ENCODE measurements at regions not wholly inside any gene's neighbourhood (a gene's known extent, or its start where the extent isn't known, plus 50 kb on each side); places are given as distances from the start of the nearest gene placed in this dataset.
"Not testable (repeated sequence)": the region's sequence is repeated elsewhere in the genome, so short reads cannot be mapped to it uniquely, and the experiment has no call there.

DNA sequence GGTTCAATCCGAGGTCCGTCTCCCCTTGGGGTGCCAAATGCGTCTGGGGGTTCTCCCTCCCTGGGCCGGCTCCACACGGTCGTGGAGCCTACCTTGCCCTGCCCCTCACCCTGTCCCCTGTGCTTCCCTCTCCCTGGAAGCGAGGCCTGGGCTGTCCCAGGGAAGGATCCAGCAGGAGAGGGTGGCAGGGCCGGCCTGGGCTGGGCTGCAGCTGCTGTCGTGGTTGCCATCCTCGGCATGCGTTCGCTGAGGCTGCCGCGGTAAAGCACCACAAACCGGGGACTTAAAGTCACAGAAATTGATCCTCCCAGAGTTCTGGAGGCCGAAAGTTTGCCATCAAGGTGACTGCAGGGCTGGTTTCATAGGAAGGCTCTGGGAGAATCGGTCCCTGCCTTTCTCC lies 123.0 kb upstream of the TMPRSS2 start:
- no peak for DNase-seq

DNA sequence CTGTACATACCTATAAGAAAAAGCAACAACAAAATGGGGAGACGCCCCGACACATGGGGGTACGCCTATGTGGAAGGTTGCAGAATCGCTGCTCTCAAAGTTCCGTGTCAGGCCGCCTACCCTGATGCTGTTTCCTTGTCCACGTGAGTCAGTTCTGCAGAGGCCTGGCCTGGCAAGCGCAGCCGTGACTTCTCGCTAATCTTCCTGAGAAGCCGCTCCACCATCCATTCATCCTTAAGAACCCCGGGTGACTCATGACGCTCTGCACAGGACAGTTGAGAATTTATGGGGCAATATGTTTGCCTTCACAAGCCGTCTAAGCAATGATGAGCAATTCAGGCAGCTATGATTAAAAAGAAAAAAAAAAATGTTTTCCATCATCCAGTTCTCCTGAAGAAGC lies 122.3 kb upstream of the TMPRSS2 start:
- no peak for DNase-seq

DNA sequence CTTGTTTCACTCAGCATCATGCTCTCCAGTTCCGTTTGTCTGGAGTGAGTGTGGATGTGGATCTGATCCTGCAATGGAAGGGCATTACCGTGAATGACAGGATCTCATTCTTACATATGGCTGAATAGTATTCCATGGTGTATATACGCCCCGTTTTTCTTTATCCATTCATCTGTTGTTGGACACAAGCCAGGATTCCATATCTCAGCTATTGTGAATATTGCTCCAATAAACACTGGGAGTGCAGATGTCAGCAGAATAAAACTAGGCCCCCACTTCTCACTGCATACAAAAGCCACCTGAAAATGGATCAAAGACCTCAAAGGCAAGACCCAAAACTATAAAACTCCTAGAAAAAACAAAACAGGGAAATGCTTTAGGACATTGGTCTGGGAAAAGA lies 120.3 kb upstream of the TMPRSS2 start:
- DNase-seq, result no peak

DNA sequence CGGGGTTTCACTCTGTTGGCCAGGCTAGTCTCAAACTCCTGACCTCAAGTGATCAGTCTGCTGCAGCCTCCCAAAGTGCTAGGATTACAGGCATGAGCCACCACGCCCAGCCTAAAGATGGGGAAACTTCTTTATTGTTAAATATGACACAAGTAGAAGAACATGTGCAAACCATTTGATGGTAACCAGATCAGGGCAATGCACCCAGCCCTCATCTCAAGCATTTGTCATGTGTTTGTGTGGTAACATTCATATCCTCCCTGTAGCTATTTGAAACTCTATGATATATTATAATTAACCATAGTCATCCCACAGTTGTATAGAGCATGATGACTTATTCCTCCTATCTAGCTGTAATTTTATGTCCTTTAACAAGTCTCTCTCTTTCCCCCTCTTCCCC lies 119.5 kb upstream of the TMPRSS2 start:
- DNase-seq, result no peak

DNA sequence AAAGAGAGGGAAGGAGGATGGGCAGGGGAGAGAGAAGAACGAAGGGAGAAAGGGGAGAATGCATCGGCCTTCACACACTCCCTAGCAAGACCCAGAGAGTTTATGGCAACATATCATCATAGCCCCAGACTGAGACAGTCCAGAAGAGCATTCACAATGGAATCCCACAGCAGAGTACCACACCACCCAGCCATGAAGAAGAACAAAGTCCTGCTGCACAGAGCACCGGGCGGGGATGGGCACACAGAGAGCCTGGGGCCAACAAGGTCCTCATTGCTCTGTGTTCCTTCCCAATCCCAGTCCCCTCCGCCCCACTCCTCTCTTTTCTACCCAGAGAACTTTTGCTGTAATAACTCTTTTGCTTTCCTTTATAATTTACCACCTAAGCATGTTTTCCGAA lies 118.1 kb upstream of the TMPRSS2 start:
- no peak for DNase-seq

DNA sequence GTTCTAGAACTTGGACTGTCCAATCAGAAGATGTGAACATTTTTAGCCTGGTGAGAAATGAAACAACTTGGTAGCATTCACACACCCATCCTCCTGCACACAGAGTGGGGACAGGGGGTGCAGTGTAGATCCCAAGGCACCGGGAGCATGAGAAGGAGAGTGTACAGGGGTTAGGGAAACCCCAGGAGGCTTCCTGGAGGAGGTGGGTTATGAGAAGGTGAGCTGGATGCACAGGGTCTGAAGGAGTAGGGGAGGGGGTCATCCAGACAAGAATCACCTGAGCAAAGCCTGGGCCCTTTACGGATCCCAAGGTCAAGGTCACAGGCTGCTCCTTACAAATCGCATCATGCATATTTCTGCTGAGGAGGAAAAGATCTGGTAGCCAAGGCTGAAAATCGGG lies 117.5 kb upstream of the TMPRSS2 start:
- DNase-seq, result no peak

DNA sequence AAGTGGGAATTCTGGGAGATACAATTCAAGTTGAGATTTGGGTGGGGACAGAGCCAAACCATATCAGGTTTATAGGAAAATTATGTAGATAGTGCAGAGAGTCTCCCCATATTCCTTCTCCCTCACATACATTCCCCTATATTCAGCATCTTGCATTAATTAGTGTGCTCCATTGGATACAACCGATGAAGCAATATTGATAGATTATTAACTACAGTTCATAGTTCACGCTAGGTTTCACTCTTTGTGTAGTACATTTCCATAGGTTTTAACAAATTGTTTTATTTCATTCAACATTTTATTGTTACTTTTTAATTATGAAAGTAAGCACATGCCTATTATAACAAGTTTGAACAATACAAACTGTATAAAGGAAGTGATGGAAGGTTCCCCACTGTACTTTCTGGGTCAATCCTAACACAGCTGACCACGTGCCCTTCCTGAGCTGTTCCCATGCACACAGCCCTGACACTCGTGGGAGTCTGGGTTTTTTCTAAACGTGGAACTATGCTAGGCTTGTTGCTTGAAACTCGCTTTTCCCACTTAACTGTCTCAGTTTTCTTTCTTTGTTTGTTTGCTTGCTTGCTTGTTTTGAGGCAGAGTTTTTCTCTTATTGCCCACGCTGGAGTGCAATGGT lies 116.8 kb upstream of the TMPRSS2 start:
- no peak for DNase-seq

DNA sequence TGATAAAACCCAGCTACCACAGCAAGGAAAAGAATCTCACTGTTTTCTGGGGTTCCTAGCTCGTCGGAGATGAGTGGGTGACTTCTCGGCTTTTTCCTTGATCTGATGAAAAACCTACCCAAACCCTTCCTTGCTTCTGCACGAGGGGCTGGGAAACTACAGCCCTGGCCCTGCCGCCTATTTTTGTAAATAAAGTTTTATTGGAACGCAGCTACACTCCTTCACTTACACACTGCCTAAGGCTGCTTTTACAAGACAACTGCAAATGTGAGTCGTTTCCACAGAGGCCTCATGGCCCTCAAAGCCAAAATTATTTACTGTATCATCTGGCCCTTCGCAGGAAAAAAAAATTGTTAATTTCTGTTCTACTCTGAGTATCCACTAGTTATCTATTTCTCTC lies 116.0 kb upstream of the TMPRSS2 start:
- DNase-seq, result no peak

DNA sequence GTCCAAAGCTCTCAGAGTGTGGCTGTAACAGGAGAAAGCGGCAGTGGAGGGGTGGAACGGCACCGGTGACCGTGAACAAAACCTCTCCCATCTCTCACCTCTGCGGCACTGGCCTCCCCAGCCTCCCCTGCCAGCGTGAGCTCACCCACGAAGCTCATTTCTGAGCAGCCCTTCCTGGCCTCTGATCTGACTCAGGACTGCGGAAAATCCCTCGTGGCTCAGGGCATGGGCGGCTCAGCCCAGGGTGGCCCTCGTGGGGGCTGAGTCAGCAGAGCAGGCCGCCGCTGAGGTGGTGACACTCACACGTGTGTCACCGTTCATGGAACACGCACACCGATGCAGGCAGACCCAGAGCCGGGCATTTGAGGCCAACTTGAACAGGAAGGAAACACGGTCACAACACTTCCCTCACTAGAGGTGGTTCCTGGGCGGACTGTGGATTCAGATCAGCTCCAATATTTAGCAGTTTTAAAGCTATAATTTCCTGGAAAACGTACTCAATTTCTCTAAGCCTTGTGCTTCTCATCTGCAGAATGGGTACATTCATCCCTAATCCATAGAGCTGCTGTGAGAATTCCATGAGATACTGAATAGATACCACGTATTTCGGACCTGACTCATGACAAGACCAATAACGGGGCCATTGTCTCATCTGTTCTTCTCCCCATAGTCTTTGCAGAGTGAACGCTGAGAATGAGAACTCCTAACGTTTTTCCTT lies 115.0 kb upstream of the TMPRSS2 start:
- peak; percentile 69 for DNase-seq

DNA sequence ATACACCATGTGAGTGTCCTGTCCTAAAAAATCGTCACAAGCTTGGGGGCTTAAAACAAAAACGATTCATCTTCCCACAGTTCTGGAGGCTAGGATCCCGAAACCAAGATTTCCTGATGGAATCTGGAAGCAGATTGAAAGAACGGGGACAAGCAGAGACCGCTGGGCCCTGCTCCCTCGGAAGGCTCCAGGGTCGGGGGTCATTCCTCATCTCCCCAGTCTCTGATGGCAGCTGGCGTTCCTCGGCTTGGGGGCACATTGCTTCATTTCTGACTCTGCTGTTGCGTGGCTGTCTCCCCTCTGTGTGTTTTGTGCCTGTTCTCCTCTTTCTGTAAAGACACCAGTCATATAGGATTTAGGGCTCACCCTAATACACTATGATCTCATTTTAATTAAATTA lies 114.2 kb upstream of the TMPRSS2 start:
- no peak for DNase-seq

DNA sequence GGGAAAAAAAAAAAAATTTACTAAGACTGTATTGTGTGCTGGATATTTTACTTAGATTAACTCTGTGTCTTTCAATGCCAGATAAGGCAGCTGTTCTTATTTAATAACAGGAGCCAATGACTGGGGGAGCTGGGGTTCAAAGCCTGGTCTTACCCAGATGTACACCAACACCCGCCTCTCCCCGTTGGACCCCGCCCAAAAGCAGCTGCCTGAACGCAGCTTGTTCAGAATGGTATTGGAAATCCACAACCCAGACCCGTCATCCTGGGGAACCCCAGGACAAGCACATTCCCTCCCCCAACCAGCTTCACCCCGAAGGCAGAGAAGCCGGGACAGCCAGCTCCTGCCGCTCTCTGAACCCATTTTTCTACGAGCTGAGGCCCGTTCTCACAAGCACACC lies 113.6 kb upstream of the TMPRSS2 start:
- no peak for DNase-seq

DNA sequence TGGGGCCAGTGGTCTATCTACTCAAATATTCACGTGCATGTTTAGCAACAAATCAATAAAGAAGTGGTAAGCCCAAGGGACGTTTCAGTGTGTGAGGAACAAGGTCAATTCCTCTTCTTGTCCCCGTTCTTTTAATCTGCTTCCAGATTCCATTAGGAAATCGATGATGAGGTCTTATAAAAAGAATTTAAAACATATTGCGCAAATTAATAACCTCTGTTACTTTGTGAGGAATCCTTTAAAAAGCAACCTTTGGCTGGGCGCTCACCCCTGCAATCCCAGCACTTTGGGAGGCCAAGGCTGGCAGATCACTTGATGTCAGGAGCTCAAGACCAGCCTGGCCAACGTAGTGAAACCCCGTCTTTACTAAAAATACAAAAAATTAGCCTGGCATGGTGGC lies 113.0 kb upstream of the TMPRSS2 start:
- no peak for DNase-seq

DNA sequence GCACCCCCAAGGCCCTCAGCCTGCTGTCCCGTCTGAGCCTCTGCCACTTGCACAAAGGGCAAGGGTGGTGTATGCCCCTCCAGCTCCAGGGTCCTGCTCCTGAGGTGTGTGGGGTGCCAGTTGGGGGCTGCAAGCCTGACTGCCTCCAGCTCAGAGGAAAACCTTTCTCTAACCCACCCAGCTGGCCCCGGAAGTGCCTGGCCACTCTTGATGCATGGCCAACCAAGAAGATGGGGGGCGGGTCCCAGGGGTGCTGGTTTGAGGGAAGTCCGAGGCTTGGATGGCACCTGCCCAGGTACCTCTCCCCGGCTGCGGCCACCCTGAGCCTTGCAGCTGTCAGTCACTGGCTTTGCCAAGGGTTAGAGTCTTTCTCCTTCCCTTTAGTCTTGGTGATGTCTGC lies 112.6 kb upstream of the TMPRSS2 start:
- no peak for DNase-seq

DNA sequence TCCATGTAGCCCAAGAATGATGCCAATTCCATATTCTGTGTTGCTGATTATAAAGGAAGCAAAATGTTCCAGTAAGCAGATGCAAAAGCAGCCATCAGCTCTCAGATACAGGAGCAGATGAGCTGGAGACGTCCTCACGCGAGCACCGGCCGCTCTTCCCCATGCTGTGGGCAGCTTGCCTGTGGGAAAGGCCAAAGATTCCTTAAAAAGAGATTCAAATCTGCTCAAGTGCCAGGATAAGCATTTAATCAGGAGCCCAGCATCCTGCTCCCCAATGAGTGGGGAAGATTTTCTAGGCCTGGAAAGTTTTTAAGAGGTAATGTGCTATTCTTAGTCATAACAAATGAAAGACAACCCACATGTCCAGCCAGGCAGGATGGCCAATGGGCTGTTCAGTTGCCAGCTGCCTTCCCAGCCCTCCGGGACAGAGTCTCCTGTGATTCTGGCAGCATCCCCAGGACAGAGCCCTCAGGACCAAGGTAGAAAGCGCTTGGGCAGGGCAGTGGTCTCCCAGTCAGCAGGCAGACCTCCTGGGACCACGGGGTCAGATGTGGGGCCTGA lies 108.2 kb upstream of the TMPRSS2 start:
- DNase-seq, result no peak

DNA sequence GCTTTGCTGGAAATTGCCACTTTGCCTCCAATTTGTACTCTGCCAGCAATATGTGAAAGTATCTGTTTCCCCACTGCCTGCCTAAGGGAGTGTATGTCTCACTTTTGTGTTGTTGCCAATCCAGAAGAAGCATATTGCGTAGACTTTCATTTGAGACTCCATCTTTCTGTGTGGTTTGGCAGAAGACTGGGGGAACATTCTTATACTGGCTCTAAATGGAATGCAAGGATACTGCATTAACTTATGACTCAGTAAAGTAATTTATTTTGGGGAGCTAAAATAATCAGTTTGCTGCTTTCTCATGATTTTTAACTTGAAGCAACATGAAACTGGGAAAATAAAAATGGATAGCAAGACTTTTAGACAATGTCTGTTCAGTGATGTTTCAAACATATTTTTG lies 107.7 kb upstream of the TMPRSS2 start:
- DNase-seq, result no peak

DNA sequence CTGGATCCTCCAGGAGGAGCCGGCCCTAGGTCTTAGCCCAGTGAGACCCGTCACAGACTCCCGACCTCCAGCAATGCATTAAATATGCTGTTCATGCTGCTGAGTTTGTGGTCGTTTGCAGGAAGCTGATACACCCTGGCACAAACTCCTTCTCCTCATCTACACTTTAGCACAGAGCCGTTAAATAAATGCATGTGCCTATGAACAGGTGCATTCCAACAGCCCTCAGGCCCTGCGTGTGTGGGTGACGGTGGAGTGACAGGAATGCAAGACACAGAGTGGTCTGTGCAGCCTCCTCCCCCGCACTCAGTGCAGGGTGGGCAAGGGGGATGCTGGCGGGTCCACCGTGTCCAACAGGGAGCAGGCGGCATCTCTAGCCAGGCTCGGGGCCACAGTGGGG lies 106.6 kb upstream of the TMPRSS2 start:
- no peak for DNase-seq

DNA sequence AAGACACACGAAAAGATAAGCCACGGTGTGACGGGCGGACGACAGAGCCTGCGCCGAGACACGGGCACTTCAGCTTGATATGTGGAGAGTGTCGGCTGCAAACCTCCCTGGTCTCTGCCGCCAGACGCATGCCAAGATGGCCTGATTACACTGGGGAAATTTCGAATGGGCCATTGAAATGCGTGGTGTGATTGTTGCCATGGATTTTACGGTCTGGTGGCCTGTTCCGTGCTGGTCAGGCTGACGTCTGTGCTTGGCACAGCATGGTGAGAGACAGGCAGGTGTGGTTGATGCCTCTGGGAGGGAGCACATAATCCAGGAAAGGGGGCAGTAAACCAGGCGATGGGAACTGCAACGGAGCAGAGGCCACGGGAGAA lies 105.6 kb upstream of the TMPRSS2 start:
- no peak for DNase-seq

DNA sequence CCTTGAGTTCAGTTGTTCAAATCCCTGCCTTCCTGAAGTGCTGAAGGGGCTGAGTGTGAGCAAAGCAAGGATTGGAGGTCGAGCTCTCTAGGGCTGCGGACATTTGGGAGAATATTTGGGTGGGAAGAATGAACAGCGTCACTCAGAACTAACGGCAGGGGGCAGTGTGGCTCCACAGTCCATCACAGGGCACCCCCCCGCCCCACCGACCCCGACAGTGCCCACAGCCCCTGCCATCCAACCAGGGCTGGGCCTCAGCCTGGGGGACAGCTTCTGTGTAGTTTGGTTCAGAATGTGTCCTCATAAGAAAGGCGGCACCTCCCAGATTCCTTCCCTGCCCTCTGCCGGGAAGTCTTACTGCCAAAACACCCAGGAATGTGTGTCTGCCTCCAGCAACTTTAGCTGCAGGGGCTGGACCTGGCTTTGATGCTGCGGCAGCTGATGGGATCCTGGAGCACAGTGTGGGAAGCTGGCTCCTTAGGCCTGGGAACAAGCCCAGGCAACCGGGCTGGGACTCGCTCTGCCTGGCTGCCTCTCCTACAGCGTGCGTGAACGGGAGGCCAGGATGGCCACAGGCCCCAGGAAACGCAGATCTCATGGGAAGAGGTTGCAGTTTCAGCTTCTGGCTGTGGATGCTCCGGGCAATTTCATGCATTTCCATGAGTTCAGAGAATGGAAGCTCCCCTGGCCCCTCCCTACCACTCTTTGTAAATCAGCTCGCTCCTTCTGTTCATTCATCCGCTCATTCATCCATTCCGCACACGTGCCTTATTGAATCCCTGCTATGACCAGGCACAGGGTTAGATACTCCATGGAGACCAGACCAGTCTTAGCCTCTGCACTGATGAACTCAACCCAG lies 104.9 kb upstream of the TMPRSS2 start:
- peak; percentile 57 for DNase-seq

DNA sequence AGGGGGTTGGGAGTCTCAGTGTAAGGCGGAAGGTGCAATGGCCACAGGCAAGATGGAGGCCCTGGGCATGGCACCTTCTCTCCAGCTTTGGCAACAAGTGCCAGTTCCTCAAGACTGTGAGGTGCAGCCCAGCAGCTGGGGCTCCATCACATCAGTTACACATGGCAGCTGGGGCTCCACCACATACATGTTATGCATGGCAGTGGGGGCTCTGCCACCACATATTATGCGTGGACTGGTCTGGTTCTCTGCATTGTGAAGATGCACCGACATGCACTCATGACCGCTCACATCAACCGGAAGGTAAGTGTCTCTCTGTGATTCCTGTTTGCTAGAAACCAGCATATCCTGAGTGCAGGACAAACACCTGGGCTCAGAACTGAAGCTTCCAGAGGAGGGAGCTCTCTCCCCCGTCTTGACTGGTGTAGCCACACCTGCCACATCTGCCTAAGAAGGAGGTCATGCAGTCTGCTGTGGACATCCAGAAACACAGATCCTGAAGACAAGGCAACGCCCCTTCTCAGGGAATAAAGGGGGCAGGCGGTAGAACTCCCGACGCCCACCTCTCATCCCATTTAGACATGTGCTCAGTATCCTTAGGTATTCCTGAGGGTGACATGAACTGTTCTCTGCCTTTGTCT lies 104.1 kb upstream of the TMPRSS2 start:
- no peak for DNase-seq

DNA sequence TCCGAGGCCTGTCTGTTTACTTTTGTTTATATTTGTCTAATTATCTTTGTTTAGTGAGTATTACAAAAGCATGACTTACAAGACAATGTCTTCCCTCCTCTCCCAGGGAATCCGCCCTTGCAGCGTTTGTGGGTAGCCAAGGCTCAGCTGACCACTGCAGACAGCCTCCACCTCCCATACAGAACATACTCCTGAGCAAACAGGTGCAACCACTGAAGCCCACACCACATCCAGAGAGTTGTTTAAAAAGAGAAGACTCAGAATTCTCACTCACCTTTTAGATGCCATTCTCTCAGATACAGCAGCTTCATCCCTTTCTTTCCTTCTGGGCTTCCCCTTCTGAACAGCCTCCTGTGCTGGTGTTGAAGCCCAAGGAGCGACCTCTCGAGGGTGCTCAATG lies 103.5 kb upstream of the TMPRSS2 start:
- no peak for DNase-seq

DNA sequence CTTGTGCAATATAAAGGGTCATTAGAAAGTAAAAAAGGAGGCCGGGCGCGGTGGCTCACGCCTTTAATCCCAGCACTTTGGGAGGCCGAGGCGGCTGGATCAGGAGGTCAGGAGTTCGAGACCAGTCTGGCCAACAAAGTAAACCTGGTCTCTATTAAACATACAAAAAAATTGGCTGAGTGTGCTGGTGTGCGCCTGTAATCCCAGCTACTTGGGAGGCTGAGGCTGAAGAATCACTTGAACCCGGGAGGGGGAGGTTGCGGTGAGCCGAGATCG lies 102.8 kb upstream of the TMPRSS2 start:
- not testable (repeated sequence) for DNase-seq

DNA sequence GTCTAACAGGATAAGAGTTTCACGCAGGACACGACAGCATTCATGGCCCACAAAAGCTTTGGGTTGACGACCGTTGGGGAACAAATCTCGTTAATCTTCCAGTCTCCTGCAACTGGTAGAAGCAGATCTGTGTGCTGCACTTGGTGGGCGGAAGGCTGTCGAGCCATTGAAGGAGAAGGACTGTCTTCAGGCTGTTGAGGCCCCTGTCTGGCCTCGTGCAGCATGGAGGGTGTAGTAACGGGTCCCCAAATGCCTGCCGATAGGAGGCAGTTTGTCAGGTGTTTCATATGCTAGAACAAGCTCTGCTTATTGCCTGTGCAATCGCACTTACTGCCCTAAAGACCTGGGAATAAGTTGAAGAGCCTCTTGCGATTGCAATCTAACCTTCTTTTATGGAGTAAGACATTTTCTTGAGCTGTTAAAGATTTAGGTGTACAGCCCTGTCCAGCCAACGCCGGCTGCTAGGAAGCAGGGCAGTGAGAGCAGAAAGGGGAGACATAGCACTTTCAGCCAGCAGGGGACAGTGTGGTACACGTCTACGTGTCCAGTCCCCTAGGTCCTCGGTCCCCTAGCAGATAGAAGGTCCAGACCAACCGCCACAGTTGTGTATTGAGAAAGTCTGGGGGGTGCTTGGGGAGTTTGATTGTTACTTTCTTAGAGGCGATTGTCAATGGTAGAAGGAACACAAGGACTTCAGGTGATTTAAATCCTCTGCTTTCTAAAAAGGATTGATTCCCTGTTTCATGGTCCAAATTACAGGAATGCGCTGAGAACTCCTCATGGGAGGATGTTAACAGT lies 102.3 kb upstream of the TMPRSS2 start:
- DNase-seq, result peak; percentile 52

DNA sequence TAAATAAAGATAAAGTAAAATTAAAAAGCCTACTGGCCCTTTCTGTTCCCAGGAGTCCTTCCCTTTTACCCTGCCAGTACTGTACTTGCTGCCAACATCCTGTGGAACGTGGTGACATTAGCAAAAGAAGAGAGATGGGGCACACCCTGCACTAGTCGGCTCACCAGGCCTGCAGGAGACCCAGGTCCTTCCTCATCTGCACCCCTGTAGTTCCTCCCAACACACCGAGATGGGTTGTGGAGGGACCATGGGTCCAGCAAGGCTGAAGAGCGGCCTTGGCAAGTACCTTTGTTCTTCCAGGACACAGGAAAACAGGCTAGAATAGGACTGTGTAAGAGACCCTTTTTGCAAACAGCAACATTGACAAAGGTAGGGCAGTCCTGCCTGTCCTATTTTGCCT lies 98.7 kb upstream of the TMPRSS2 start:
- no peak for DNase-seq

All from stimulated activated CD8-positive, alpha-beta memory T cell treated with anti-CD3 and anti-CD28 coated beads, Interleukin-4, amount 100 ng/mL, for 48 hours (primary cell).